GM23248 (cell line): ENCODE measurements at regions not wholly inside any gene's neighbourhood (a gene's known extent, or its start where the extent isn't known, plus 50 kb on each side); places are given as distances from the start of the nearest gene placed in this dataset.

Experiments
- DNase-seq: peaks from one replicate; pipeline ENCODE4 v3.0.0-alpha.2; 2015
- H2AFZ ChIP-seq: fragments of 200-600 bp; sonication (generic); 2 replicates; pipeline ENCODE4 v1.6.1; 2016; ENCODE audit warnings: antibody characterized with exemption
- H3F3A ChIP-seq: fragments of 200-600 bp; sonication (generic); 2 replicates; pipeline ENCODE4 v1.6.1; 2016; ENCODE audit warnings: mild to moderate bottlenecking, antibody characterized with exemption, mixed run types; ENCODE audit not compliant: insufficient read depth
- H3K27ac ChIP-seq: fragments of 200-600 bp; sonication (generic); 2 replicates; pipeline ENCODE4 v1.5.1; 2016; ENCODE audit warnings: mild to moderate bottlenecking
- H3K27me3 ChIP-seq: fragments of 200-600 bp; sonication (generic); replicated peaks from 2 replicates; pipeline ENCODE4 v1.6.1; 2016; ENCODE audit warnings: mild to moderate bottlenecking; ENCODE audit not compliant: insufficient read depth
- H3K36me3 ChIP-seq: fragments of 200-600 bp; sonication (generic); 2 replicates; pipeline ENCODE4 v1.6.1; 2016; ENCODE audit warnings: low read depth, mild to moderate bottlenecking
- H3K4me1 ChIP-seq: fragments of 200-600 bp; sonication (generic); 2 replicates; pipeline ENCODE4 v1.6.1; 2016; ENCODE audit warnings: mild to moderate bottlenecking; ENCODE audit not compliant: insufficient read depth
- H3K4me2 ChIP-seq: fragments of 200-600 bp; sonication (generic); one replicate; pipeline ENCODE4 v1.6.1; 2016; ENCODE audit warnings: mild to moderate bottlenecking; ENCODE audit not compliant: unreplicated experiment
- H3K4me3 ChIP-seq: fragments of 200-600 bp; sonication (generic); 2 replicates; pipeline ENCODE4 v1.5.1; 2016; ENCODE audit warnings: mild to moderate bottlenecking
- H3K79me2 ChIP-seq: fragments of 200-600 bp; sonication (generic); 2 replicates; pipeline ENCODE4 v1.6.1; 2016; ENCODE audit warnings: mild to moderate bottlenecking; ENCODE audit not compliant: insufficient read depth
- H3K9ac ChIP-seq: fragments of 200-600 bp; sonication (generic); 2 replicates; pipeline ENCODE4 v1.6.1; 2016; ENCODE audit warnings: mild to moderate bottlenecking
- H3K9me2 ChIP-seq: fragments of 200-600 bp; sonication (generic); 2 replicates; pipeline ENCODE4 v1.6.1; 2016; ENCODE audit warnings: mixed run types, mild to moderate bottlenecking, moderate library complexity; ENCODE audit not compliant: insufficient read depth
- H3K9me3 ChIP-seq: fragments of 200-600 bp; sonication (generic); one replicate; pipeline ENCODE4 v1.6.1; 2017; ENCODE audit warnings: low read depth
- H4K20me1 ChIP-seq: fragments of 200-600 bp; sonication (generic); 2 replicates; pipeline ENCODE4 v1.6.0; 2016; ENCODE audit not compliant: insufficient read depth
- EZH2 ChIP-seq: fragments of 200-600 bp; sonication (generic); IDR thresholded peaks from 2 replicates; pipeline ENCODE4 v1.6.1; 2018; ENCODE audit warnings: antibody characterized with exemption, mild to moderate bottlenecking; ENCODE audit not compliant: insufficient read depth, poor library complexity, severe bottlenecking
- EZH2phosphoT487 ChIP-seq: fragments of 200-600 bp; sonication (generic); IDR thresholded peaks from 2 replicates; pipeline ENCODE4 v1.6.1; 2018; ENCODE audit warnings: antibody characterized with exemption, moderate library complexity, mild to moderate bottlenecking, low read depth; ENCODE audit not compliant: insufficient read depth
- WGBS, 2 experiments: methylation state at CpG; one replicate each; pipeline ENCODE4 v1.1.6; 2015 to 2017; ENCODE audit warnings: low lambda C conversion rate in 2 of 2, low coverage in 1 of 2; ENCODE audit errors: missing lambda C conversion rate in 2 of 2; 5-methylcytosine and 5-hydroxymethylcytosine counted together
- in situ Hi-C: fragments of 300-500 bp; cut with MboI; formaldehyde crosslinking; loops from 2 replicates; pipeline ENCODE4 v1.15.0; 2020

DNA sequence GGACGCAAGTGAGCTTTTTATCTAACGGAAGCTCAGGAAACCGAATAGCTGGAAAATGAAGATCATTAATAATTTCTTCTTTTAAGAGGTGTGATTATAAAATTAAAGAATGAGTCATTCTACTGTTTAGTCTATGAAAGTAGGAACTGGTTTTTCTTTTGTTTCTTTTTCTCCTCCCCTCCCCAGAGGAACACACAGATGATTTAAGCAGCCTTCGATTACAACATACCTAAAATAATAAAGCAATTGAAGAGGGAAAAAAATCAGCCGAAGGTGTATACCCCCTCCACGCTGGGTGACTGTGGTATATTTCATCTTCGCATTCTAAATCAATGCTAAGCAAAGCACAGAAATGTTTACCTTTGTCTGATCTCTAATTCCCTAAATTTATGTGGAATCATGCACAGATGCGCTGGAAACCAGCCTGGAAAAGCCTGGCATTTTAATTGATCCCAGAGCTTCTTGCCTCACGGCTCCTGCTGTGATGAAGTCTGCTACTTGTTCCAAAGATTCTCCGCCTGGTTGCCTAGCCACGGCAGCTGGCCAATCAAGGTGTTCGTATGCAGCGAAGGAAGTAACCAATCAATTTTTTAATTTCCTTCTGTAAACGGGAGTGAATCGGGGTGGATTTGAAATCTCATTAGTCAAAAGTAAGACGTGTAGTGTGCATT is 133.9 kb downstream of the FANCF start:
- peaks cover 16% of the 10 kb centered on the region; the same call in 1 of the 2 replicates for H3F3A ChIP-seq
- H3K27me3 ChIP-seq: no peaks in the 10 kb centered on the region
- peak overlapping the region; percentile 32 for H3K9ac ChIP-seq
- H2AFZ ChIP-seq: peak overlapping the region; percentile 46
- H3K36me3 ChIP-seq: no peaks in the 10 kb centered on the region
- no peak for TF ChIP-seq EZH2
- no peak for TF ChIP-seq EZH2phosphoT487
- WGBS, 2 experiments: 1 to 3% methylated on average over 16 of the region's 16 CpGs
- peak overlapping the region; percentile 61 for H3K4me3 ChIP-seq
- H3K27ac ChIP-seq: peak overlapping the region; percentile 30
- no peaks in the 10 kb centered on the region for H4K20me1 ChIP-seq
- in situ Hi-C loops: no loop called here
- H3K79me2 ChIP-seq: no peaks in the 10 kb centered on the region
- peak overlapping the region; percentile 73 for H3K4me2 ChIP-seq
- peak; percentile 85 for DNase-seq
- no peaks in the 10 kb centered on the region for H3K9me2 ChIP-seq
- peaks cover 13% of the 10 kb centered on the region for H3K4me1 ChIP-seq
- no peaks in the 10 kb centered on the region for H3K9me3 ChIP-seq

DNA sequence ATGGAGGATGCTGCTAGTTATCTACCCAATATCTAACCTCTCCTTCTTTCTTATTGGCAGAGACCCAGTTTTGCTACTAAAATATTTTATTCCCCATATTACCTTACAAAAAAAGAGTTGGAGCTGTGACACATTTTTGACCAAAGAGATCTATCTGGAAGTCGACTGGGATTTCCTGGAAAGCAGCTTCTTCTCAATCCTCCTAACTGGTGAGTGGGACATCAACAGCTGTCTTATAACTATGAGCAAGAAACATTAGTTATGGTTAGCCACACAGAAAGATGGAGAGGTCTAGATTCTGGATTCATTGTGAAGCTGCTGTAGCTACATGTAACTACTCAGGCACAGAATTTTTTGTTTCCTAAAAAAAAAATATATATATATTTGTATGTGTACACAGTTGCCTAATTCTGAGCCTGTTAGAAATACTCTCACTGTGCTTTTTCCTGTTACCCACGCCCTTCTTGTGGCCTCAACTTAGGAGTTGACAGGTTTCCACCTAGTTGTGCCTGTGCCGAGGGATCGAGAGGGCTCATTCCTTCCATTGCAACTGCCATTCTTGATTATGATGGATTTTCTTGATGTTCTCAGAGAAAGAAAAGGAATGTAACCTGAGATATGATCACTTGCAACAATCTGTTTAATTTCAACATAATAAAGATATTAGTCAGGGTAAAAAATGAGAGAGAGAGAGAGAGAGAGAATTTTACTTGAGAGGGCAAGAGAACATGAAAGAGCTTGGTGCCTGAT is 142.0 kb downstream of the SLC17A6 start:
- Histone ChIP-seq H2AFZ (no peak overlapping the region), H3K36me3 (no peaks in the 10 kb centered on the region), H3K9ac (no peak overlapping the region), H4K20me1 (no peaks in the 10 kb centered on the region), H3K4me1 (peaks cover 39% of the 10 kb centered on the region), H3K4me2 (peak overlapping the region; percentile 26), H3K79me2 (no peaks in the 10 kb centered on the region), H3K9me2 (no peaks in the 10 kb centered on the region), H3K9me3 (no peaks in the 10 kb centered on the region), H3K27me3 (no peaks in the 10 kb centered on the region), H3F3A (peaks cover 22% of the 10 kb centered on the region; the same call in 1 of the 2 replicates), H3K27ac (peak overlapping the region; percentile 31; the same call in 1 of the 2 replicates), H3K4me3 (no peak overlapping the region)
- in situ Hi-C loops: no loop called here
- TF ChIP-seq EZH2phosphoT487 (no peak), EZH2 (no peak)
- DNase-seq: peak; percentile 35
- WGBS, 2 experiments: 17 to 24% methylated on average over 4 of the region's 4 CpGs

DNA sequence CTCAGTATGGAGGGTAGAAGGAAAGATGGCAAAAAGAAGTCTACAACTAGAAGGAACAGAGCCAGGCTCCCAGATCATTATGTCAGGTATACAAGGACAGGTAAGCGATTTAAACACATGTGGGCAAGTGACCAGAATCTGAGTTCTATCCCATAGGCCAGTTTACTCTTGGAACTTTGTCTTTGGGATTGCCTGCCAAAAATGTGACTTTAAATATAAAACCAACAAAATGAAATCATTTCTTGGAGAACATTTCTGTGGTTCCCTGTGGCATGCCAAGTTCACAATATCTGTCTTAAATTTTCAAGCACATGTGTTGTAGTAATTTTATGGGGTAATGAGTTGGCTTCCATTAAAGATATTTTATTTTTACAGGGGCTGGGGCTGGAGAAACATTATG is 141.0 kb downstream of the SLC17A6 start:
- Histone ChIP-seq H2AFZ (no peak overlapping the region), H3K36me3 (no peaks in the 10 kb centered on the region), H3K9me3 (no peaks in the 10 kb centered on the region), H3K4me1 (peaks cover 35% of the 10 kb centered on the region), H3K9ac (no peak overlapping the region), H4K20me1 (no peaks in the 10 kb centered on the region), H3F3A (peaks cover 22% of the 10 kb centered on the region; the same call in 1 of the 2 replicates), H3K27me3 (no peaks in the 10 kb centered on the region), H3K9me2 (no peaks in the 10 kb centered on the region), H3K79me2 (no peaks in the 10 kb centered on the region), H3K4me2 (peak overlapping the region; percentile 26), H3K4me3 (no peak overlapping the region), H3K27ac (peak overlapping the region; percentile 31)
- DNase-seq: peak; percentile 70
- in situ Hi-C loops: no loop called here
- TF ChIP-seq EZH2 (no peak), EZH2phosphoT487 (no peak)
- WGBS, 2 experiments: 0 to 8% methylated on average over 1 of the region's 1 CpG

GRCh38 chr11:22478169-22478568 is 140.0 kb downstream of the SLC17A6 start:
- Histone ChIP-seq H3K9ac (no peak overlapping the region), H3K9me3 (no peaks in the 10 kb centered on the region), H3K79me2 (no peaks in the 10 kb centered on the region), H3K36me3 (no peaks in the 10 kb centered on the region), H3K4me2 (no peak overlapping the region), H3K4me1 (peaks cover 35% of the 10 kb centered on the region), H3K4me3 (no peak overlapping the region), H4K20me1 (no peaks in the 10 kb centered on the region), H3K9me2 (no peaks in the 10 kb centered on the region), H3K27ac (no peak overlapping the region), H3F3A (peaks cover 22% of the 10 kb centered on the region; the same call in 1 of the 2 replicates), H2AFZ (no peak overlapping the region), H3K27me3 (no peaks in the 10 kb centered on the region)
- DNase-seq: peak; percentile 1
- no peak for TF ChIP-seq EZH2
- no peak for TF ChIP-seq EZH2phosphoT487
- in situ Hi-C loops: no loop called here
- 56 to 71% methylated on average over 1 of the region's 1 CpG for WGBS, 2 experiments
